ES-I3 (cell line): ENCODE measurements at regions not wholly inside any gene's neighbourhood (a gene's known extent, or its start where the extent isn't known, plus 50 kb on each side); places are given as distances from the start of the nearest gene placed in this dataset.
"Not testable (repeated sequence)": the region's sequence is repeated elsewhere in the genome, so short reads cannot be mapped to it uniquely, and the experiment has no call there.

Source experiments
- H3K36me3 ChIP-seq: 2 replicates; pipeline ENCODE4 v1.6.1; 2013; ENCODE audit warnings: mild to moderate bottlenecking, low read length, control low read depth, moderate library complexity; ENCODE audit not compliant: insufficient read depth
- H3K4me1 ChIP-seq: 2 replicates; pipeline ENCODE4 v1.6.1; 2013; ENCODE audit warnings: mild to moderate bottlenecking, control low read depth, low read length; ENCODE audit not compliant: insufficient read depth
- H3K9ac ChIP-seq: 2 replicates; pipeline ENCODE4 v1.6.1; 2013; ENCODE audit warnings: low read depth, mild to moderate bottlenecking, low read length, moderate library complexity
- H3K9me3 ChIP-seq: 2 replicates; pipeline ENCODE4 v1.6.1; 2013; ENCODE audit warnings: mild to moderate bottlenecking, low read length, moderate library complexity; ENCODE audit not compliant: control insufficient read depth, insufficient read depth

DNA sequence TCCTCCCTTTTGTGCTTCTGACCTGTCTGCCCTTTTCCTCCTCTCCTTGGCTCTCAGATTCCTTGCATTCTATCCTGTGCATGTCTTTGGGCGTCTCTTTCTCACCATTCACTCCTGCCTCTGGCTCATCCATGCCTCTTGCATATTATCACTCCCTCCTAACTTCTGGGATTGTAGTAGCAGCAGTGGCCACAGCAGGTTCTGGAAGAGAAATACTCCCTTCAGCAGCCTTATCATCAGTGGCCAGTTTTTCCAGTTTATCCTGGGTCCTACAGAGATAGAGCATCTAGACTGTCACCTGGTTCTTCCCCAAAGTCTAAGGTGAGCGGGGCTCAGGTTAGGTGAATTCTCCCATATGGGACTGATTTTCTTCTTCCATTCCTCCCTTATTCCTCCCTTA is 354.0 kb upstream of the CCL2 start:
- Histone ChIP-seq H3K4me1 (no peaks in the 10 kb centered on the region; the same call in 1 of the 2 replicates), H3K36me3 (no peaks in the 10 kb centered on the region), H3K9me3 (no peaks in the 10 kb centered on the region), H3K9ac (no peak overlapping the region)

DNA sequence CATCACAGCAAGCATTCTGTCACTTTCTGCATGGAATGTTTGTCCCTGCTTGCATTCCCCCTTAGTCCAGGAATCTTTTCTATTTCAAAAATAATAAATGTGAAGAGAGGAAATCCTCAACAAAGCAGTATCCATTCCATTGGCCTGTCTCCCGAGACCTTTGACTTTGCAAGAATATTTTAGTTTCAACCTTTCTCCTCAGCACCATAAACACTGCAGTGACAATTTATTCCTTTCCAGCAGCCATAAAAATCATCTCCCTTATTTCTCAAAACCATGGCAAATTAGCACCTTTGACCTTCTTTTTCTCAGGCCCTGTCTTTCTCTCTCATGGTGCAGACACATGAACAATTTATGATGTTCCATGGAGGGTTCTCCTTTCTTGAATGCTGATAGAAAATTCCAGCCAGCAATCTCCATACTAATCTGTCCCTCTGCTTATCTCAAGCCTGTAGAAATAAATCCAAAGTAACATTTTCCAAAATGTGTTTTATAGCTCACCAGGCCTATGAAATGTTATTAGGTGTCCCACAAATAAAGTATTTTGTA is 352.1 kb upstream of the CCL2 start:
- H3K36me3 ChIP-seq = no peaks in the 10 kb centered on the region
- H3K9me3 ChIP-seq = no peaks in the 10 kb centered on the region
- H3K4me1 ChIP-seq = no peaks in the 10 kb centered on the region; the same call in 1 of the 2 replicates
- no peak overlapping the region for H3K9ac ChIP-seq

DNA sequence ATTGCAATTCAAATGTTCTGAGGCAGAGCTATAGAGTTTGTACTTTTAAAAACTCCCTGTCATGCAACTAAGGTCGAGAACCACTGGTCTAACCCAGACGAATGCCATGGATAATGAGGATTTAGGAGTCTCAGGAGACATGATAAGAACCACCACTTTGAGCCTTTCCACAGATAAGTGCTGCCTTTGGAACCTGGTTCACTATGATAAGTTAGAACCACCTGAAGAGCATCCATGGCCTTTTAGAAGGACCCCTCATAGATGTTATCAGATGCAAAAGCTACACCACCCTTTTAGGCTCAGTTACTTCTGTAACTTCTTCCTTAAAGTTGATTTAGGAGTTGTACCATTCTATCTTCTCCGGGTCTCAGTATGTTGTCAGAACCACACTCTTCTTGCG is 350.6 kb upstream of the CCL2 start:
- H3K4me1 ChIP-seq = no peaks in the 10 kb centered on the region; the same call in 1 of the 2 replicates
- no peak overlapping the region for H3K9ac ChIP-seq
- H3K9me3 ChIP-seq = no peaks in the 10 kb centered on the region
- H3K36me3 ChIP-seq = no peaks in the 10 kb centered on the region

DNA sequence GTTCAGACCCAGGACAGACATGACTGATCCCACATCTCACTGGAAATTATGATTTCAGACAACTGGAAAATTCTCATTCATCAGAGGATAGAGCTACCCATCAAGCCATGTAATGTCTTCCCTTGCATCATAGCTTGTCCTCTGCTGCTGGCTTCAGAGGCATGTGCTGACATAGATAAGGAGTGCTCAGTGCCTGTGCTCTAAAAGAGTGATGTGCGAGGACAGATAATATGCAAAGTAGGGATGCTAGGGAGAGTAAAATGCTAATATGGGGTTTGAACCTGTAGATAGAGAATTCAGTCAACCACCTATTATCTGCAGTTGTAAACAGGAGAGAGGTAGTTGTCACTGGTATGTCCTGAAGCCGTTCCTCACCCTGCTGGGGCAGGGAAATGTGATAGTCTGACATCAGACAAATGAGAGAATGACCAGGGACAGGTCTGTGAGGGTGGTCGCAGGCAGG is 349.7 kb upstream of the CCL2 start:
- no peaks in the 10 kb centered on the region for H3K36me3 ChIP-seq
- H3K9ac ChIP-seq = no peak overlapping the region
- no peaks in the 10 kb centered on the region; the same call in 1 of the 2 replicates for H3K4me1 ChIP-seq
- H3K9me3 ChIP-seq = no peaks in the 10 kb centered on the region

DNA sequence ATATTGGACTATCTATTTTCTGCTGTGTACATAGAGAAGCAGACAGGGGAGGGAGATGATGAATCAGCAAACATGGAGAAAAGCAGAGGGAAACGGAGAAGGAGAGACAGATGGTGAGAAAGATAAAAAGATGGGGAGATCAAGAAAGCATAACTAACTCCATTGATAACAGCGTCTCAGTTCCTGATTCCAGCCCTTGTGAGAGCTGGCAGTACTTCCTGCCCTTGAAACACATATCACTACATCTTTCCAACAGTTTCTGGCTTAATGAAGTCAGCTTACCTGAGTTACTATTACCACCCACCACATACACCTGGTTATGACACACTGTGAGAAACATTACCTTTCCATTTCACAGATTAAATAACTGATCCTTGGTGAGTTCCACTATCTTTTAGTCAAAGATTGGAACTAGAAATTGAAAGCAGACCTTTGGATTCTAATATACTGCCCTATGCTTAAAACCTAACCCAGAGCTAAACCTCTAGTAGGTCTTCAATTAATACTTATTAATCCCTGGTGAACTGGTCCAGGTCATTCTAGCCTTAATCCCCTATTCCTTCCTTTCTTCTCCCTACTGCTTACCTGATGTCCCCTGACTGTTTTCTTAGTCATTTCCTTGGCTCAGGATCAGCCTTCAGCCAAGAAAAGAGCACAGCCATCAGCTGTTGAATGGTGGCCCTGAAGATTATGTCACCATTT is 346.6 kb upstream of the CCL2 start:
- no peak overlapping the region for H3K9ac ChIP-seq

DNA sequence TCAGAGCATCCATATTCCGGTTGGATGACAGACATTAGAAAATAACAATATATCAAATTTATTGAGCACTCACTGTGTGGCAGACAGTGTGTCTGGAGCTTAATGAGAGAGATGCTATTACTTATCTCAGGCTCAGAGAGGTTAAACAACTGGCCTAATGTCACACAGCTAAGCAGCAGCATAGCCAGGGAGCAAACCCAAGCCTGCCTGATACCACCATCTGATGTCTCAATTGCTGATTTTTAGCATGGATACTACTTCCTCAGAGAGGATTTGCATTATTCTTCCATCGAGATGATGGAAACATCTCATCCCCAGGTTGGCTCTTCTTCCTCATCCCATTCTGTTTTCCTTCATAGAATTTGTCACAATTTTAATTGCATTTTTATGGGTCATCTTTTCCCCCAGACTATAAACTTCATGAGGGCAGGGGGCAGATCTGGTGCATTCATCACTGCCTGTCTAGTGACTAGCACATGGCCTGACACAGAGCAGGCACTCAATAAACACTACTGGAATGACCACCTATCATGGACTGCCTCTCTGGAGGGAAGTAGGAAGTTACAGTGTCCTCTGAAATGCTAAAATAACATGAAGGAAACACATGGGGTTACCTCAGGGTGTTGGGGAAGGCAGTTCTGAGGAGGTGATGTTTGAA is 344.8 kb upstream of the CCL2 start:
- no peak overlapping the region for H3K9ac ChIP-seq
- H3K9me3 ChIP-seq = no peaks in the 10 kb centered on the region
- H3K36me3 ChIP-seq = no peaks in the 10 kb centered on the region
- H3K4me1 ChIP-seq = no peaks in the 10 kb centered on the region

More for the DNA sequence above, 346.6 kb upstream of the CCL2 start:
- Histone ChIP-seq H3K9me3 (no peaks in the 10 kb centered on the region), H3K4me1 (no peaks in the 10 kb centered on the region; the same call in 1 of the 2 replicates), H3K36me3 (no peaks in the 10 kb centered on the region)

DNA sequence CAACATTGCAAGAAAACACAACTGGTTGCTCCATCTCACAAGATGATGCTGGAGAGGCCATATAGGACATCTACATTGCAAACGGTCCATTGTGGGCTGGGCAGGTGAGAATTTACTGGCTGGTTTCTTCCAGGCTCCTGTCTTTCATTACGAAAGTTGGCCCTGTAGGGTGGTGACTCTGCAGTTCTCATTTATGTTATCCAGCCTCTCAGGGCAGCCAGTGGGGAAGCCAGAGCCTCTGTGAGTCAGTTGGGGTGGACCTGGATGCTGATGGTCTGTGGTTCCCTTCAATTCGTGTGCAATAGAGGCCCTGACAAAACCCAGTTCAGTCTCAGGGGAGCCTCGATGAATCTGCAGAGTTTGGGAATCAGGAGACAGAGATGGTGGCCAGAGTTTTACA is 341.0 kb upstream of the CCL2 start:
- Histone ChIP-seq H3K4me1 (no peaks in the 10 kb centered on the region), H3K9ac (no peak overlapping the region), H3K9me3 (no peaks in the 10 kb centered on the region), H3K36me3 (no peaks in the 10 kb centered on the region)

DNA sequence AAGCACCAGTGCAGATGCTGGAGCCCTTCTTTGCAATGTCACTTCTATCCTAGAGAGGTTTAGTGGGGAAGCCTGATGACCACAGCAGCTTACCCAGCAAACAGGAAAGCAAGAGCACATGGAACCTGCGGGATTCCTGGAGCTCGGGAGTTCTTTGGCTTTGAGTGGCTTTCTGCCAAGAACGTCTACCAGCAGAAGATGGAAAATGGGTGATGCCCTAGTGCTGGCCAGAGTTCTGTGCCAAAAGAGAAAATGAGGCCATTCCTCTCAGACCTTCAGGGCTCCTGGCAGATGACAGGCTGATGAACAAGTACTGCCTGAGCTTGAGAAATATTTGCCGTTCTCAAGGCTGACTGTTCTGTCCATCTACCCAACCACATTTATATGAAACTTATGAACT is 332.1 kb upstream of the CCL2 start:
- Histone ChIP-seq H3K4me1 (no peaks in the 10 kb centered on the region), H3K9ac (no peak overlapping the region), H3K9me3 (no peaks in the 10 kb centered on the region), H3K36me3 (no peaks in the 10 kb centered on the region)

DNA sequence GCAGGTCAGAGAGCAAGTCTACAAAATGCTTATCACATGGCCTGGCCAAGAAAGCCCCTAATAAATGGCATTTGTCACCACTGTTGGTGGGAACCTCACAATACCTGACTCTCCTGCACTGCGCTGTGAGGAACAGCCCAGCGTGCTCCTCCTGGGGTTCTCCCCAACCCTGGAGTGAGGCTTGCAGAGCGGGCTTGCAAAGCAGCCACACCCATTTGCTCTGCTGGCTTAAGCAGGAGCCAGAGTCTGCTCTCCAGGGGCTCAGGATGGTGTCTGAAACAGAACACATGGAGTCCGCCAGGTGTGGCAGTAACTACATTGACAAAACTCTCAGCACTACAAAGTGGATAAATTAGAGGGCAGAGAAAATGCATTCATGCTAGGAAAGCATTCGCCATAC is 331.0 kb upstream of the CCL2 start:
- Histone ChIP-seq H3K36me3 (no peaks in the 10 kb centered on the region), H3K4me1 (peaks cover 6% of the 10 kb centered on the region; the same call in 1 of the 2 replicates), H3K9me3 (no peaks in the 10 kb centered on the region), H3K9ac (no peak overlapping the region)

DNA sequence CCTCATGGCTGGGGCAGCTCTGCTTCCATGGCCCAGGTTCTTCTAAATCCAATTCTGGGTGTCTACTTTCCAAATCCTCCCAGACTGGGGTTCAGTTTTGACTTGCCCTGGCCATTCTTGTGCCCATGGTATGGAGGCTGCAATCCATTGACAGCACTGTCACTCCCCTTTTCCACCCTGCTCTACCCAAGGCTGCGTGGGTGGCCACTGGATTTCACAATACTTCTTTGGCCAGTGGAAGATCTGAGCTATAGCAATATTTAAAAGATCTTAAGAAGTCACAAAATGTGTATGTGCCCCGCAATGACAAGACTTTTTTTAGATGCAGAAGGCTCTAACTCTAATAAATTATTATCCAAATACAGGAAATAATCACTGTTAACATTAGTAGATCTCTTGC is 329.4 kb upstream of the CCL2 start:
- no peaks in the 10 kb centered on the region for H3K36me3 ChIP-seq
- H3K9me3 ChIP-seq = no peaks in the 10 kb centered on the region
- H3K4me1 ChIP-seq = peaks cover 19% of the 10 kb centered on the region
- no peak overlapping the region for H3K9ac ChIP-seq

DNA sequence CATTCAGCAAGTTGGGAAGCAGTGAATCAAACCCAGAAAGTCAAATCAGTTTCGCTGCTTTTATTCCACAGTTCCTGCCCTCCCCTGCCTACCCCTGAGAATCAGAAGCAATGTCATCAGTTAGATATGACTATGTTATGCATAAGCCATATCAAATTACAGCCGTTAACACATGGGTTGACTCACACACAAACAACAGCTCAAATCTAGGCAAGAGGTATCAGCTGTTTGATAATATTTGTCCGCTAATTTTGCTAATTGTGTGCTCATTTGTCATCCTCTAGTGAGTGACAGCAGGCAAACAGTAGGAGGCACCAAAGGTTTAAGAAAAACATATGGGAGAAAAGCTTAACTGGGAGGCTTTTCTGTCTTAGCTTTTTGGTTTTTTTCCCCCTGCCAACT is 327.4 kb upstream of the CCL2 start:
- H3K9me3 ChIP-seq = no peaks in the 10 kb centered on the region
- H3K4me1 ChIP-seq = peaks cover 19% of the 10 kb centered on the region
- no peaks in the 10 kb centered on the region for H3K36me3 ChIP-seq
- H3K9ac ChIP-seq = no peak overlapping the region

DNA sequence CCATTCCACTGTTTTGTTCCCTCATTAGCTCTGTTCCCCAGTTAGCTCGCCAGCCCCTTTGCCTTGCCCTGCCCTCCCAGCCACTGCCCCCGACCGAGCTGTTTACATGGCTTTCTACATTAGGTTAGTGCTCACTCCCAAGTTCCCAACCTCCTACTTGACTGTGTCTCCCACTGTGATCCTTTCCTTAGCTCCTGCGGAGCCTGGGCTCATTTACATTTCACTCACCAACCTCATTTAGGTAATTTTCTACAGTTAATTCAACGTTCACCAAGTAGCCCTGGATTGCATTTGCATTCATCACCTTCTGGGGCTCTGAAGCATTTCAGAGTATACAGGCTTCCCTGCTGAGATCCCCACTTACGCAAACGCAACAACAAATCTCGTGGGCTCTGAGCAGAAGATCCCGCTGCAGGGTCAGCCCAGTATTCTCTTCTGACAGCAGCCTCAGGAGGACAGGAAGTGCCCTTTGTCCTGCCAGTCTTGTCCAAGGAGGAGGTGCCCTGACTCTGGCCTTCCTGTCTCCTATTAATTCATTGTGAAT is 325.8 kb upstream of the CCL2 start:
- Histone ChIP-seq H3K9ac (no peak overlapping the region; the same call in 1 of the 2 replicates), H3K36me3 (no peaks in the 10 kb centered on the region), H3K4me1 (peaks cover 19% of the 10 kb centered on the region), H3K9me3 (no peaks in the 10 kb centered on the region)

DNA sequence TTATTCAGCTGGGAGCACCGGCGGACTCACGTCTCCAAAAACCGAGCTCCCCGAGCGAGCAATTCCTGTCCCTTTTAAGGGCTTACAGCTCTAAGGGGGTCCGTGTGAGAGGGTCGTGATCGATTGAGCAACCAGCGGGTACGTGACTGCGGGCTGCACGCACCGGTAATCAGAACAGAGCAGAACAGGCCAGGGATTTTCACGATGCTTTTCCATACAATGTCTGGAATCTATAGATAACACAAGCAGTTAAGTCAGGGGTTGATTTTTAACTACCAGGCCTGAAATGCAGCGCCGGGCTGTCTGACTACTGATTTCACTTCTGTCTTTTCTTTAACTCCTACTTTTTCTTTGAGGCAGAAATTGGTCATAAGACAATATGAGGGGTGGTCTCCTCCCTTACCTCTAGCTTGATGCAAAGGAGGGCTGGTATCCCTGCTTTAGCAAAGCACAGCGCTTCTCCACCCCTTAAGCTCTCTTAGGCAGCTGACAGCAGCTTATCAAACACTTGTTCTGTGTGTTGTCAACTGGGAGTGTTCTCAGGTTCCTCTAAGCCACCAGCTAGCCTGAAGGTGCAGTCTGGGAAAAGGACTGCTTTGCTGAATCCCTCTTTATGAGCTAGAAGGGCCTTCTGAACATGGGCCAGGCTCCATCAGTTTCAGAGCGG is 323.8 kb upstream of the CCL2 start:
- H3K9me3 ChIP-seq, H3K36me3 ChIP-seq, H3K9ac ChIP-seq: not testable (repeated sequence)
- peaks cover 19% of the 10 kb centered on the region for H3K4me1 ChIP-seq

DNA sequence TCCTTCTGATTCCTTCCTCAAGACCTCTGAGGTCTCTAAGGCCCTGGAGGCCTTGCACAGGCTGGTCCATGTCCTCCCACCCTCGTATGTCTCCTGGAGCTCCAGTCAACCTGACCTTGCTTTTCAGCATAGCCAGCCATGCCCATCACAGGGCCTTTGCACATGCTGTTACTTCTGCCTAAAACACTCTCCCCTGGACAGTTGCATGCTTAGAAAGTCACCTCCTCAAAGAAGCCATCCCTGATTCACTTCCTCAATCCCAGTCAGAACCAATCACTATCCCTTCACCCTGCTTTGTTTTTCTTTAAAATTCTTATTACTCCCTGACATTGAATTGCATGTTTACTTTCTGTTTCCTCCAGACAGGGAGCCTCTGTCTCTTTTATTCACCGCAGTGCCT is 322.1 kb upstream of the CCL2 start:
- H3K9me3 ChIP-seq = no peaks in the 10 kb centered on the region
- H3K4me1 ChIP-seq = peaks cover 21% of the 10 kb centered on the region
- H3K36me3 ChIP-seq = no peaks in the 10 kb centered on the region
- no peak overlapping the region for H3K9ac ChIP-seq
